ENCODE measurements at regions not wholly inside any gene's neighbourhood (a gene's known extent, or its start where the extent isn't known, plus 50 kb on each side); places are given as distances from the start of the nearest gene placed in this dataset.
"Not testable (repeated sequence)": the region's sequence is repeated elsewhere in the genome, so short reads cannot be mapped to it uniquely, and the experiment has no call there.

- DNase-seq (ENCODE audit: low read depth in 2 of 2) = no peak
Measured at GRCh38 chr4:117014236-117014635, 71.1 kb downstream of the TRAM1L1 start.

- no peak for DNase-seq (ENCODE audit: low read depth in 2 of 2)
Measured at GRCh38 chr4:117010671-117011070, 74.7 kb downstream of the TRAM1L1 start.

- no peak for DNase-seq (ENCODE audit: low read depth in 2 of 2)
Measured at GRCh38 chr4:117001077-117001476, 84.3 kb downstream of the TRAM1L1 start.

GRCh38 chr4:116982656-116983055, 102.7 kb downstream of the TRAM1L1 start:
- no peak for DNase-seq (ENCODE audit: low read depth in 2 of 2)

GRCh38 chr4:116980436-116980835, 104.9 kb downstream of the TRAM1L1 start:
- DNase-seq (ENCODE audit: low read depth in 2 of 2) = not testable (repeated sequence)

GRCh38 chr4:116959045-116959444, 126.3 kb downstream of the TRAM1L1 start:
- DNase-seq (ENCODE audit: low read depth in 2 of 2) = no peak

- no peak for DNase-seq (ENCODE audit: low read depth in 2 of 2)
Measured at GRCh38 chr4:116953947-116954346, 131.4 kb downstream of the TRAM1L1 start.

GRCh38 chr4:116952530-116953136, 132.7 kb downstream of the TRAM1L1 start:
- DNase-seq (ENCODE audit: low read depth in 2 of 2) = no peak

GRCh38 chr4:116949856-116950255, 135.5 kb downstream of the TRAM1L1 start:
- no peak for DNase-seq (ENCODE audit: low read depth in 2 of 2)

GRCh38 chr4:116942315-116942714, 143.1 kb downstream of the TRAM1L1 start:
- no peak for DNase-seq (ENCODE audit: low read depth in 2 of 2)

- no peak for DNase-seq (ENCODE audit: low read depth in 2 of 2)
Measured at GRCh38 chr4:116930329-116930728, 155.0 kb downstream of the TRAM1L1 start.

- DNase-seq (ENCODE audit: low read depth in 2 of 2) = no peak
Measured at GRCh38 chr4:116926631-116927295, 158.6 kb downstream of the TRAM1L1 start.

GRCh38 chr4:116925900-116926457, 159.4 kb downstream of the TRAM1L1 start:
- peak in 1 of 2 experiments; percentile 2 for DNase-seq (ENCODE audit: low read depth in 2 of 2)

- no peak for DNase-seq (ENCODE audit: low read depth in 2 of 2)
Measured at GRCh38 chr4:116923389-116923788, 162.0 kb downstream of the TRAM1L1 start.

GRCh38 chr4:116913451-116913850, 171.9 kb downstream of the TRAM1L1 start:
- no peak for DNase-seq (ENCODE audit: low read depth in 2 of 2)

GRCh38 chr4:116906758-116907157, 178.6 kb downstream of the TRAM1L1 start:
- no peak for DNase-seq (ENCODE audit: low read depth in 2 of 2)

GRCh38 chr4:116899561-116899960, 185.8 kb downstream of the TRAM1L1 start:
- DNase-seq (ENCODE audit: low read depth in 2 of 2) = no peak

- no peak for DNase-seq (ENCODE audit: low read depth in 2 of 2)
Measured at GRCh38 chr4:116885579-116885978, 199.8 kb downstream of the TRAM1L1 start.

GRCh38 chr4:116882503-116882902, 202.9 kb downstream of the TRAM1L1 start:
- DNase-seq (ENCODE audit: low read depth in 2 of 2) = no peak

- DNase-seq (ENCODE audit: low read depth in 2 of 2) = no peak
Measured at GRCh38 chr4:116881077-116881476, 204.3 kb downstream of the TRAM1L1 start.

GRCh38 chr4:116880625-116881024, 204.8 kb downstream of the TRAM1L1 start:
- DNase-seq (ENCODE audit: low read depth in 2 of 2) = no peak

- DNase-seq (ENCODE audit: low read depth in 2 of 2) = no peak
Measured at GRCh38 chr4:116878280-116878679, 207.1 kb downstream of the TRAM1L1 start.

GRCh38 chr4:116877069-116877468, 208.3 kb downstream of the TRAM1L1 start:
- DNase-seq (ENCODE audit: low read depth in 2 of 2) = no peak

Data from fibroblast of skin of left biceps (primary cell).